ENCODE measurements at regions not wholly inside any gene's neighbourhood (a gene's known extent, or its start where the extent isn't known, plus 50 kb on each side); places are given as distances from the start of the nearest gene placed in this dataset.

DNA sequence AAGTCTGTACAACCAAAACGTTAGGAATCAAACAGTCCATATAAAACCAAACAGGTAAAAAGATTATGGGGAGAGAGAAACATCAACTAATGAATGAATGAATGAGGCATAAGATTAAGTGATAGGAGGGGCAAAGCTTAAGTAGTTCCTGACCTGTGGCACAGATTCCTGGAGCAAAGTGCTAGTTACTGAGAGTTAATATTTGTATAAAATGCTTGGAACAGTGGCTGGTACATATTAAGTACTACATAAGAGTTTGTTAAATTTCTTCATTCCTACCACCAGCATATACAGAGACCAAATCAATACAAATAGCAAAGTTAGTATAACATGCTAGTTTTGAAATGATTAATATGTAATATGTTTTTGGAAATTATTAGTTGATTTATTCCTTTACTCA is 363.7 kb downstream of the ADAM29 start:
- intact Hi-C loops (cut with DNase I), result no loop called here
- H3K4me3 ChIP-seq, result no peak overlapping the region
- no peaks in the 10 kb centered on the region for H3K4me1 ChIP-seq (replicated peaks in 1 of 2)
- no peaks in the 10 kb centered on the region for H3K36me3 ChIP-seq (replicated peaks in 1 of 2)
- no peaks in the 10 kb centered on the region for H3K27me3 ChIP-seq
- no peak for DNase-seq
- whole genome bisulfite sequencing, 4 donors, result 39 to 62% (median 45%) methylated on average over 1 of the region's 1 CpG
- no peak overlapping the region for H3K27ac ChIP-seq
- TF ChIP-seq, protein P1, sequence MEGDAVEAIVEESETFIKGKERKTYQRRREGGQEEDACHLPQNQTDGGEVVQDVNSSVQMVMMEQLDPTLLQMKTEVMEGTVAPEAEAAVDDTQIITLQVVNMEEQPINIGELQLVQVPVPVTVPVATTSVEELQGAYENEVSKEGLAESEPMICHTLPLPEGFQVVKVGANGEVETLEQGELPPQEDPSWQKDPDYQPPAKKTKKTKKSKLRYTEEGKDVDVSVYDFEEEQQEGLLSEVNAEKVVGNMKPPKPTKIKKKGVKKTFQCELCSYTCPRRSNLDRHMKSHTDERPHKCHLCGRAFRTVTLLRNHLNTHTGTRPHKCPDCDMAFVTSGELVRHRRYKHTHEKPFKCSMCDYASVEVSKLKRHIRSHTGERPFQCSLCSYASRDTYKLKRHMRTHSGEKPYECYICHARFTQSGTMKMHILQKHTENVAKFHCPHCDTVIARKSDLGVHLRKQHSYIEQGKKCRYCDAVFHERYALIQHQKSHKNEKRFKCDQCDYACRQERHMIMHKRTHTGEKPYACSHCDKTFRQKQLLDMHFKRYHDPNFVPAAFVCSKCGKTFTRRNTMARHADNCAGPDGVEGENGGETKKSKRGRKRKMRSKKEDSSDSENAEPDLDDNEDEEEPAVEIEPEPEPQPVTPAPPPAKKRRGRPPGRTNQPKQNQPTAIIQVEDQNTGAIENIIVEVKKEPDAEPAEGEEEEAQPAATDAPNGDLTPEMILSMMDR (IDR thresholded peaks at IDR 0.05), result no peak
- no peak for TF ChIP-seq POLR2A (IDR thresholded peaks at IDR 0.05)
- no peaks in the 10 kb centered on the region for H3K9me3 ChIP-seq (replicated peaks in 1 of 3)

GRCh38 chr4:175282407-175282806 is 364.2 kb downstream of the ADAM29 start:
- no peaks in the 10 kb centered on the region for H3K27me3 ChIP-seq
- TF ChIP-seq POLR2A (IDR thresholded peaks at IDR 0.05), result no peak
- TF ChIP-seq, protein P1 (IDR thresholded peaks at IDR 0.05), result no peak
- no peaks in the 10 kb centered on the region for H3K4me1 ChIP-seq (replicated peaks in 1 of 2)
- H3K27ac ChIP-seq, result no peak overlapping the region
- no peaks in the 10 kb centered on the region for H3K36me3 ChIP-seq (replicated peaks in 1 of 2)
- whole genome bisulfite sequencing, 4 donors, result 84 to 94% (median 85%) methylated on average over 9 of the region's 9 CpGs
- DNase-seq, result no peak
- no peaks in the 10 kb centered on the region for H3K9me3 ChIP-seq (replicated peaks in 1 of 3)
- H3K4me3 ChIP-seq, result no peak overlapping the region
- intact Hi-C loops (cut with DNase I), result no loop called here

DNA sequence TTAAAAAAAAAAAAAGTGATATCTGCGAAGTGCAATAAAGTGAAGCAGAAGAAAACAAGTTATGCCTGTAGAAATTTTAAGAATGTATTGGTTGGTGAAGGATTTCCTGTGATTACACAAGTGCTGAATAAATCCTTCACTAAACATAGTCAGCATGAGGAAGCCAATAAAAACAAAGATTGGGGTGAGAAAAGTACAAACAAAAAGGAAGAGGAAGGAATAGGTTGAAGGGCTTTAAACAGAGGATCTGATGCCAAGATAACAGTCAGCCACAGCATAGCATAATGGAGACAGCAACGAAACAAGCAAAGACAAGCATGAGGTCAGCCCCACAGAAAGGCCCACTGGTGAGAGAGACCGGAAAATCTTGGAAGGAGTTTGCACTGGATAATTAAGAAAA is 372.2 kb downstream of the ADAM29 start:
- no peak for DNase-seq
- no peaks in the 10 kb centered on the region for H3K4me1 ChIP-seq (replicated peaks in 1 of 2)
- H3K9me3 ChIP-seq (replicated peaks in 1 of 3), result no peaks in the 10 kb centered on the region
- 56 to 65% (median 62%) methylated on average over 3 of the region's 3 CpGs for WGBS, 4 donors
- H3K27ac ChIP-seq, result no peak overlapping the region
- no peaks in the 10 kb centered on the region for H3K27me3 ChIP-seq
- TF ChIP-seq POLR2A (IDR thresholded peaks at IDR 0.05), result no peak
- TF ChIP-seq, protein P1 (IDR thresholded peaks at IDR 0.05), result no peak
- no peaks in the 10 kb centered on the region for H3K36me3 ChIP-seq (replicated peaks in 1 of 2)
- intact Hi-C loops (cut with DNase I), result no loop called here
- no peak overlapping the region for H3K4me3 ChIP-seq

DNA sequence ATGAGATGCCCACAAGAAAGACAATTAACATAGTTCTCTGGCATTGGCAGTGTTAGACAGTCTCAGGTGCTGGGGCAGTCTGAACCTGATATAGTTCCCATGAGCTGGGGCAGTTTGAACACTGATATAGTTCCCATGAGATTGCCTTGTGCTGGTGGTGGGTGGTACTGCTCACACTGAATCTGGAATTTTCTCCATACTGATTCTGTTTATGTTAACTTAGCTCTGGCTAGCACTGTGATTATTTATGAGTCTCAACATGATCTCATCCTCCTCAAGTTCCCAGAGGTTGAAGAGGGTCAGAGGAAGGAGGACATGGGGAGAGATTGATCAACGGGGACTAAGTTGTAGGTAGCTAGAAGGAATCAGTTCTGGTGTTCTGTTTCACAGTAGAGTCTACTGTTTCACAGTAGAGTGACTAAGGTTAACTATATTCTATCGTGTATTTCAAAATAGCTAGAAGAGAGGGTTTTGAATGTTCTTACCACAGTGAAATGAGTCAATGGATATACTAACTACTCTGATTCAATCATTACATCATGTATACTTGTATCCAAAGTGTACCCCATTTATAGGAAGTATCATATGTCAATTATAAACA is 379.9 kb downstream of the ADAM29 start:
- H3K9me3 ChIP-seq (replicated peaks in 1 of 3), result no peaks in the 10 kb centered on the region
- H3K27ac ChIP-seq, result no peak overlapping the region
- no peak for DNase-seq
- H3K27me3 ChIP-seq, result no peaks in the 10 kb centered on the region
- WGBS, 4 donors, result 28 to 60% (median 37%) methylated on average over 2 of the region's 2 CpGs
- no peaks in the 10 kb centered on the region for H3K36me3 ChIP-seq (replicated peaks in 1 of 2)
- TF ChIP-seq, protein P1 (IDR thresholded peaks at IDR 0.05), result no peak
- TF ChIP-seq POLR2A (IDR thresholded peaks at IDR 0.05), result no peak
- H3K4me1 ChIP-seq (replicated peaks in 1 of 2), result no peaks in the 10 kb centered on the region
- intact Hi-C loops (cut with DNase I), result no loop called here
- H3K4me3 ChIP-seq, result no peak overlapping the region

Data from adrenal gland (tissue), 9 donors.